ENCODE measurements at regions not wholly inside any gene's neighbourhood (a gene's known extent, or its start where the extent isn't known, plus 50 kb on each side); places are given as distances from the start of the nearest gene placed in this dataset.

DNA sequence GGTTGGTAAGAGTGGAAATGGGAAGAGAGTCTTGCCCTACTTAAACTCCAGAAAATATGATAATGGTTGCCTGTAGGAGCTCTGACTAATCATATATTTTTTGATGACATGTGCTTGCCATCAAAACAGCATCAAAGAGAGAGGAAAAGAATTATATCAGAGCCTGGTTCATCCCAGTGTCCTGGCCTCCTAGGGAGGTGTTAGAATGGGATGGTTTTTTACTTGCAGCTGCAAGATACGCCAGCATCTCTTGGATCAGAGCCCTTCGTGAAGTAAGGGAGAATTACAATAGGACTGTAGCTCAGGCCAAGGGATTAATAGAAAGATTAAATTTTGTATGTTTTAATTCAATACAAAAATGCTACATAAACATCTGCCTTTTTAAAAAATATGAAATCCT, 177.6 kb upstream of the HDAC9 start:
- peak overlapping the region; percentile 30 for H3K27ac Mint-ChIP-seq (ENCODE audit: low read depth, unreplicated experiment)
- no peaks in the 10 kb centered on the region for H3K9me3 Mint-ChIP-seq (ENCODE audit: unreplicated experiment)
- H3K4me1 Mint-ChIP-seq (ENCODE audit: insufficient read depth, unreplicated experiment), result peaks cover 9% of the 10 kb centered on the region
- intact Hi-C loops (cut with micrococcal nuclease), result loop anchor here (5.0 kb wide), 1 partner anchor 1016 kb away; no protein-coding TSS in a partner anchor
- CTCF ChIA-PET, result interaction anchor here (0.5 to 1.3 kb wide), 2 partner anchors 208 to 620 kb away, joined by 3 read pairs; no protein-coding TSS in a partner anchor
- no peaks in the 10 kb centered on the region for H3K36me3 Mint-ChIP-seq (ENCODE audit: insufficient read depth, unreplicated experiment)
- TF ChIP-seq, protein P1, sequence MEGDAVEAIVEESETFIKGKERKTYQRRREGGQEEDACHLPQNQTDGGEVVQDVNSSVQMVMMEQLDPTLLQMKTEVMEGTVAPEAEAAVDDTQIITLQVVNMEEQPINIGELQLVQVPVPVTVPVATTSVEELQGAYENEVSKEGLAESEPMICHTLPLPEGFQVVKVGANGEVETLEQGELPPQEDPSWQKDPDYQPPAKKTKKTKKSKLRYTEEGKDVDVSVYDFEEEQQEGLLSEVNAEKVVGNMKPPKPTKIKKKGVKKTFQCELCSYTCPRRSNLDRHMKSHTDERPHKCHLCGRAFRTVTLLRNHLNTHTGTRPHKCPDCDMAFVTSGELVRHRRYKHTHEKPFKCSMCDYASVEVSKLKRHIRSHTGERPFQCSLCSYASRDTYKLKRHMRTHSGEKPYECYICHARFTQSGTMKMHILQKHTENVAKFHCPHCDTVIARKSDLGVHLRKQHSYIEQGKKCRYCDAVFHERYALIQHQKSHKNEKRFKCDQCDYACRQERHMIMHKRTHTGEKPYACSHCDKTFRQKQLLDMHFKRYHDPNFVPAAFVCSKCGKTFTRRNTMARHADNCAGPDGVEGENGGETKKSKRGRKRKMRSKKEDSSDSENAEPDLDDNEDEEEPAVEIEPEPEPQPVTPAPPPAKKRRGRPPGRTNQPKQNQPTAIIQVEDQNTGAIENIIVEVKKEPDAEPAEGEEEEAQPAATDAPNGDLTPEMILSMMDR (IDR thresholded peaks at IDR 0.05; ENCODE audit: unreplicated experiment), result no peak
- H3K4me3 Mint-ChIP-seq (ENCODE audit: unreplicated experiment), result no peak overlapping the region
- no peaks in the 10 kb centered on the region for H3K27me3 Mint-ChIP-seq (ENCODE audit: insufficient read depth, unreplicated experiment)
- POLR2A ChIA-PET, result interaction anchor here (0.5 to 0.9 kb wide), 4 partner anchors 275 to 637 kb away, joined by 3 to 4 read pairs (median 4); no protein-coding TSS in a partner anchor
- no peak for DNase-seq (ENCODE audit: unreplicated experiment)
- BruUV-seq (replicated peaks), result no TSS peak

- intact Hi-C loops (cut with micrococcal nuclease), result no loop called here
- Mint-ChIP-seq H3K36me3 (ENCODE audit: insufficient read depth, unreplicated experiment) (no peaks in the 10 kb centered on the region), H3K27me3 (ENCODE audit: insufficient read depth, unreplicated experiment) (no peaks in the 10 kb centered on the region), H3K4me3 (ENCODE audit: unreplicated experiment) (no peak overlapping the region), H3K27ac (ENCODE audit: low read depth, unreplicated experiment) (no peak overlapping the region), H3K4me1 (ENCODE audit: insufficient read depth, unreplicated experiment) (peaks cover 9% of the 10 kb centered on the region), H3K9me3 (ENCODE audit: unreplicated experiment) (no peaks in the 10 kb centered on the region)
- TF ChIP-seq, protein P1 (IDR thresholded peaks at IDR 0.05; ENCODE audit: unreplicated experiment), result no peak
- BruUV-seq (replicated peaks), result no TSS peak
- ChIA-PET POLR2A (no interaction called here), CTCF (interaction anchor here (0.5 to 2.0 kb wide), 13 partner anchors 10 to 550 kb away, joined by 3 to 9 read pairs (median 3); no protein-coding TSS in a partner anchor)
- no peak for DNase-seq (ENCODE audit: unreplicated experiment)
Measured at GRCh38 chr7:18320422-18320821, 175.1 kb upstream of the HDAC9 start.

- no peaks in the 10 kb centered on the region for H3K9me3 Mint-ChIP-seq (ENCODE audit: unreplicated experiment)
- H3K4me1 Mint-ChIP-seq (ENCODE audit: insufficient read depth, unreplicated experiment), result peaks cover 9% of the 10 kb centered on the region
- no TSS peak for BruUV-seq (replicated peaks)
- CTCF ChIA-PET, result interaction anchor here (0.5 to 2.0 kb wide), 25 partner anchors 10 to 1434 kb away, joined by 3 to 9 read pairs (median 3); no protein-coding TSS in a partner anchor
- peak; percentile 58 for DNase-seq (ENCODE audit: unreplicated experiment)
- POLR2A ChIA-PET, result interaction anchor here (0.7 to 1.4 kb wide), 2 partner anchors 548 to 551 kb away, joined by 4 to 6 read pairs; no protein-coding TSS in a partner anchor
- TF ChIP-seq, protein P1 (IDR thresholded peaks at IDR 0.05; ENCODE audit: unreplicated experiment), result peak; percentile 47
- H3K4me3 Mint-ChIP-seq (ENCODE audit: unreplicated experiment), result no peak overlapping the region
- intact Hi-C loops (cut with micrococcal nuclease), result loop anchor here (1.0 kb wide), 2 partner anchors 350 to 551 kb away; no protein-coding TSS in a partner anchor
- no peak overlapping the region for H3K27ac Mint-ChIP-seq (ENCODE audit: low read depth, unreplicated experiment)
- H3K36me3 Mint-ChIP-seq (ENCODE audit: insufficient read depth, unreplicated experiment), result no peaks in the 10 kb centered on the region
- H3K27me3 Mint-ChIP-seq (ENCODE audit: insufficient read depth, unreplicated experiment), result no peaks in the 10 kb centered on the region
Measured at GRCh38 chr7:18320971-18321567, 174.5 kb upstream of the HDAC9 start.

DNA sequence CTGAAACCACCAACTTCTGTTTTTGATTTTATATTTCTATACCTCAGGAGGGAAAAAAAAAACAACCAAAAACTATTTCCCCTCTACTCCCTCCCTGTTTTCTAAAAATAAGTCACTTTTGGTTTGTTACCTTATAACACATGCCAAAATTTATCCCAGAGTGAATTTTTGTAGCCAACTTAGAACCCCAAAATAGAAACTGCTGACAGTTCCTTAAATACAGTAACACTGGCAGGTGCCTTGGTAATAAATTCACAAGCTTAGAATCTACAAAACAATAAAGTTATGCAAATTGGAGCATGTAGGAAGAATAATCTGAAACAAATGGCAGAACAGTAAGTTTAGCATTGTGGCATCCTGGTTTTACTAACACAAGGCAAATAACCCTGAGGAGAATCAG, 165.0 kb upstream of the HDAC9 start:
- TF ChIP-seq, protein P1 (IDR thresholded peaks at IDR 0.05; ENCODE audit: unreplicated experiment), result no peak
- H3K4me3 Mint-ChIP-seq (ENCODE audit: unreplicated experiment), result no peak overlapping the region
- H3K36me3 Mint-ChIP-seq (ENCODE audit: insufficient read depth, unreplicated experiment), result no peaks in the 10 kb centered on the region
- H3K9me3 Mint-ChIP-seq (ENCODE audit: unreplicated experiment), result no peaks in the 10 kb centered on the region
- BruUV-seq (replicated peaks), result no TSS peak
- no peaks in the 10 kb centered on the region for H3K4me1 Mint-ChIP-seq (ENCODE audit: insufficient read depth, unreplicated experiment)
- DNase-seq (ENCODE audit: unreplicated experiment), result no peak
- H3K27ac Mint-ChIP-seq (ENCODE audit: low read depth, unreplicated experiment), result no peak overlapping the region
- no peaks in the 10 kb centered on the region for H3K27me3 Mint-ChIP-seq (ENCODE audit: insufficient read depth, unreplicated experiment)
- intact Hi-C loops (cut with micrococcal nuclease), result no loop called here
- ChIA-PET CTCF (interaction anchor here (0.6 to 1.2 kb wide), 3 partner anchors 10 to 624 kb away, joined by 3 to 4 read pairs (median 4); no protein-coding TSS in a partner anchor), POLR2A (interaction anchor here (0.6 kb wide), 1 partner anchor 534 kb away, joined by 3 read pairs; no protein-coding TSS in a partner anchor)
